Small intestine (tissue), 7 donors: ENCODE measurements at regions not wholly inside any gene's neighbourhood (a gene's known extent, or its start where the extent isn't known, plus 50 kb on each side); places are given as distances from the start of the nearest gene placed in this dataset.

Source experiments
- DNase-seq, 2 donors: peaks; one replicate each; pipeline versions ENCODE4 v3.0.0 to v3.0.0-alpha.2; 2013
- FAIRE-seq: peaks from 2 replicates; lab custom pipeline; 2012; peaks lifted over from hg19 to GRCh38; lab: Jason Lieb, UNC
- H3K27ac ChIP-seq, 3 donors: one replicate each; pipeline ENCODE4 v1.5.1; 2013; ENCODE audit warnings: low read length in 2 of 3, mild to moderate bottlenecking in 2 of 3, control low read depth in 1 of 3, inconsistent platforms in 1 of 3, low read depth in 1 of 3, moderate library complexity in 1 of 3
- H3K27me3 ChIP-seq, 3 donors: one replicate each; pipeline ENCODE4 v1.6.1; 2013; ENCODE audit warnings: low read length in 3 of 3, inconsistent platforms in 1 of 3; ENCODE audit not compliant: control insufficient read depth in 3 of 3, insufficient read depth in 3 of 3
- H3K36me3 ChIP-seq, 3 donors: one replicate each; pipeline ENCODE4 v1.6.1; 2013; ENCODE audit warnings: low read length in 3 of 3, inconsistent platforms in 1 of 3, low read depth in 1 of 3, mild to moderate bottlenecking in 1 of 3, moderate library complexity in 1 of 3; ENCODE audit not compliant: control insufficient read depth in 3 of 3, insufficient read depth in 2 of 3
- H3K4me1 ChIP-seq, 3 donors: one replicate each; pipeline ENCODE4 v1.6.1; 2013; ENCODE audit warnings: low read length in 2 of 3, inconsistent platforms in 1 of 3, low read depth in 1 of 3, mild to moderate bottlenecking in 1 of 3, moderate library complexity in 1 of 3; ENCODE audit not compliant: control insufficient read depth in 3 of 3, insufficient read depth in 2 of 3
- H3K4me3 ChIP-seq, 3 donors: one replicate each; pipeline ENCODE4 v1.5.1; 2013; ENCODE audit warnings: low read length in 3 of 3, control low read depth in 1 of 3, inconsistent platforms in 1 of 3, low read depth in 1 of 3, mild to moderate bottlenecking in 1 of 3, moderate library complexity in 1 of 3
- H3K9me3 ChIP-seq, 2 donors: one replicate each; pipeline ENCODE4 v1.6.1; 2013; ENCODE audit warnings: low read depth in 1 of 2, low read length in 1 of 2; ENCODE audit not compliant: control insufficient read depth in 2 of 2, insufficient read depth in 1 of 2
- WGBS, 3 donors: extraction: QIAGEN DNeasy Blood & Tissue Kit; methylation state at CpG; one replicate each; pipeline ENCODE4 v1.1.7; 2013; 5-methylcytosine and 5-hydroxymethylcytosine counted together
- donor health status: healthy with polysubstance abuse.
- donor health status: control.
- donor health status: control.
- donor health status: Bipolar disorder and iron deficiency.
- donor health status: healthy.

DNA sequence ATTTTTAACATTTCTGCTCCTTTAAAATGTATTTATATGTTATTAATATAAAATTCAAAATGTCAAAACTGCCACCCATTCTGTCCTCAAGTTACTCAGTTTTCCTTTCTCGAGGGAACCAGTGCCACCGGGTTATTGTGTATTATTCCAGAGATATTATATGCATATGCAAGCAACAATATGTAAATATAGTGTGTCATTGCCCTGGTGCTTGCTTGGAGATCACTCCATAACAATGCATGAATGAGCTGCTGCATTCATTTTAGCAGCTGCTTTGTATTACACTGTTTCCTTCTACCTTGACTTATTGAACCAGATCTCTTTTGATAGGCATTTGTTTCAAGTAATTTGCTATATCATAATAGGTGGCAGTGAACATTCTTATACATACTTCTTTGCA is 509.1 kb downstream of the MCTP2 start:
- DNase-seq (no peak), FAIRE-seq (no peak)
- H3K36me3 ChIP-seq, result no peaks in the 10 kb centered on the region
- H3K9me3 ChIP-seq, result no peaks in the 10 kb centered on the region
- H3K27me3 ChIP-seq, result no peaks in the 10 kb centered on the region
- 37 to 75% (median 64%) methylated on average over 2 of the region's 2 CpGs for WGBS, 3 donors
- no peak overlapping the region for H3K4me3 ChIP-seq
- H3K27ac ChIP-seq, result no peak overlapping the region
- H3K4me1 ChIP-seq, result no peaks in the 10 kb centered on the region

DNA sequence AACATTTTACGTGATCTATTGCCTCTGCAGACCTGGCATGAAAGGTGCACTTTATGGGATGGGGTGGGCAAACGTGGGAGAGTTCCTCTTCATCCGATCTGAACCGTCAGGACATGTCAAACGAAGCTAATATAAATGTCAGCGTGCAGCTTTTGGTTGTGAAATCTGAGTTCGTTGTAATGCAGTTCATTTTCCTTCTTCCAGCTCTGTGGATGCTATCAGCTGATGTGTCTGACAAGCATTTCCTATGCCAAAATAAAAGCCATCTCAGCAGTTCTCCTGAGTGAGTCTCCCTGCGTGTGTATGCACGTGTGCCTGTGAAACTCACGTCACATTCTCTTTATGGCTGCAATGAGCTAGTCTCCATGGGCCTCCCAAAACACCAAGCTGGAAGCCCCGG is 512.3 kb downstream of the MCTP2 start:
- Histone ChIP-seq H3K27me3 (no peaks in the 10 kb centered on the region), H3K9me3 (no peaks in the 10 kb centered on the region), H3K4me3 (no peak overlapping the region), H3K36me3 (no peaks in the 10 kb centered on the region), H3K27ac (no peak overlapping the region), H3K4me1 (no peaks in the 10 kb centered on the region)
- 56 to 63% (median 59%) methylated on average over 11 of the region's 11 CpGs for WGBS, 3 donors
- FAIRE-seq, result no peak
- no peak for DNase-seq

GRCh38 chr15:94744080-94744793 is 512.9 kb downstream of the MCTP2 start:
- H3K27me3 ChIP-seq, result no peaks in the 10 kb centered on the region
- DNase-seq (no peak), FAIRE-seq (no peak)
- no peaks in the 10 kb centered on the region for H3K9me3 ChIP-seq
- no peaks in the 10 kb centered on the region for H3K4me1 ChIP-seq
- WGBS, 3 donors, result 62 to 73% (median 71%) methylated on average over 5 of the region's 5 CpGs
- H3K36me3 ChIP-seq, result no peaks in the 10 kb centered on the region
- H3K4me3 ChIP-seq, result no peak overlapping the region
- no peak overlapping the region for H3K27ac ChIP-seq

- no peak overlapping the region for H3K4me3 ChIP-seq
- H3K9me3 ChIP-seq, result no peaks in the 10 kb centered on the region
- H3K36me3 ChIP-seq, result no peaks in the 10 kb centered on the region
- 68 to 77% (median 69%) methylated on average over 7 of the region's 7 CpGs for WGBS, 3 donors
- H3K27me3 ChIP-seq, result no peaks in the 10 kb centered on the region
- H3K27ac ChIP-seq, result no peak overlapping the region
- no peak for FAIRE-seq
- no peaks in the 10 kb centered on the region for H3K4me1 ChIP-seq
- DNase-seq, result no peak
Observed at GRCh38 chr15:94745371-94745770, 514.0 kb downstream of the MCTP2 start.

DNA sequence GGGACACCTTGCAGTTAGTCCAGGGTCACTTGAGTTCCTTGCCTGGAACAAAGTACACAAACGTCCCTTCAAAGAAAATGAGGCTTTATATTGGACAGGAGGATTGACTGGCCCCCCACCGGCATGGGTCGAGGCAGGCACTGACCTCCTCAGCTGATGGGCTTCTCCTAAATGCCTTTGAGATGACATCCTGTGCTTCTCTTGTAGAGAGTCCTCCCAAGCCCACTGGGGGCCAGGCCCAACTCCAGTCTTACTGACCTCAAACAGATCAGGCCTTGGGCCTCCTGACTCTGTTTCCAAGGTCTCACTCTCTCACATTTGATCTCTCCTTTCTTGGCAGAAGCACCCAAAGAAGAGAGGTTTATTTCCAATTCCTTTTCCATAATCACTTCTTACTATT is 516.1 kb downstream of the MCTP2 start:
- Histone ChIP-seq H3K27me3 (no peaks in the 10 kb centered on the region), H3K36me3 (no peaks in the 10 kb centered on the region), H3K27ac (no peak overlapping the region), H3K9me3 (no peaks in the 10 kb centered on the region), H3K4me3 (no peak overlapping the region), H3K4me1 (no peaks in the 10 kb centered on the region)
- DNase-seq (no peak), FAIRE-seq (no peak)
- WGBS, 3 donors, result 59 to 79% (median 64%) methylated on average over 3 of the region's 3 CpGs

DNA sequence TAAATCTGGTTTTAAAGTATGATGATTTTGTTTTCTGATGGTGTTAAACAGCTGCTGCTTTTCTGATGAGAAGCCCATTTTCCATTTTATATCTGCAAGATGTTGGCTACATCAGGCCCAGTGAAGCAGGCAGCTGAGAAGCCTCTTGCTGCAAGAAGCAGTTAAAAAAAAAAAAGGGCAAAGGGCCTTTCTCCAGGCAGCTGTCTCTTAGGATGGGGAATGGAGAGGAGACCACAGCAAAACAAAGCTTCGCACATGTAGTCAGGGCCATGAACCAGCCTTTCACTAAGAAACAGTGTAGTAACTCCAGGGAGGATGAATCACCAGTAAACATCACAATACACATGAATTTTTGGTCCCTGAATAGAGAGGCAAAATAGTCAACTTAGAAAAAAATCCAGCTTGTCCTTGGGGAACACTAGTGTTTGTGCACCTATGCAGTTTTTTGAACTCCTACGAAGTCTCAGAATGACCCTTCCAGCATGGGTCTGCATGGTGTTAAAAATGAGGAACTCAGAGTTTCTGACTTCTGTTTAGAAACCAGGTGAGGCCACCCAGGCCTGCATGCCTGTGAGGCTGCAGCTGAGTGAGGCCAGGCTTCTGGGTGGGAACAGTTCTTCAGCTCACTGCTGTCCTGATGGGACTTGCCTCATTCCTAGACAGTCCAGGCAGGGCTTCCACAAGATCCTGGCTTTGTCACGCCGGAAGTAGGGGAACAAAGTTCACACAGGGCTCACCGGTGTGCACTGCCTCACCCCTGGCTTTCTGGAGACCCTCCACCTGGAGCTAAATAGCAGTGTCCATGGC is 518.7 kb downstream of the MCTP2 start:
- no peak overlapping the region for H3K27ac ChIP-seq
- no peaks in the 10 kb centered on the region for H3K4me1 ChIP-seq
- no peak for DNase-seq
- no peak for FAIRE-seq
- 50 to 65% (median 52%) methylated on average over 5 of the region's 5 CpGs for WGBS, 3 donors
- H3K4me3 ChIP-seq, result no peak overlapping the region
- no peaks in the 10 kb centered on the region for H3K9me3 ChIP-seq
- H3K36me3 ChIP-seq, result no peaks in the 10 kb centered on the region
- no peaks in the 10 kb centered on the region for H3K27me3 ChIP-seq

DNA sequence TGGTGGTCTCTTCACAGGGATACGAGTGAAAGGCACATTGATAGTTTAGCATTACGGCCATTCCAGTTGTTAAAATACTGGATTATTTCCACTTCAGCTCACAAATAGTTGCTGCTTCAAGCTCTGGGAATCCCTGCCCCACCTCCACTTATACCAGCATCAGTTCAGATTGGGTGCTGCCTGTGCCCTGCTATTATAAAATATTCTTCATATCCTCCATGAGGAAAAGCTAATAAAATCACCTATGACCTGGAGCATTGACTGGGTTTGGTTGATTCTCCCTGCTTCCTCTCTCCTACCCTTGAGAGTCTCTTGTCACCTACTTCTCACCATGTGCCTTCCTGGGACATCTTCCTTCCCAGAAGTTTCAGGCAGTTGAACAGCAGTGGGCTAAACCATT is 529.0 kb downstream of the MCTP2 start:
- Histone ChIP-seq H3K9me3 (no peaks in the 10 kb centered on the region), H3K4me3 (no peak overlapping the region)

GRCh38 chr15:94761574-94761973 is 530.2 kb downstream of the MCTP2 start:
- no peak for DNase-seq
- WGBS, 3 donors, result 59 to 80% (median 79%) methylated on average over 1 of the region's 1 CpG
- no peaks in the 10 kb centered on the region for H3K36me3 ChIP-seq
- H3K9me3 ChIP-seq, result no peaks in the 10 kb centered on the region
- H3K27me3 ChIP-seq, result no peaks in the 10 kb centered on the region
- H3K4me3 ChIP-seq, result no peak overlapping the region
- H3K4me1 ChIP-seq, result no peaks in the 10 kb centered on the region
- no peak for FAIRE-seq
- no peak overlapping the region for H3K27ac ChIP-seq

More for the DNA sequence above, 529.0 kb downstream of the MCTP2 start:
- no peak overlapping the region for H3K27ac ChIP-seq
- FAIRE-seq, result no peak
- no peaks in the 10 kb centered on the region for H3K27me3 ChIP-seq
- DNase-seq, result no peak
- H3K4me1 ChIP-seq, result no peaks in the 10 kb centered on the region
- WGBS, 3 donors, result 88 to 90% (median 89%) methylated on average over 2 of the region's 2 CpGs
- H3K36me3 ChIP-seq, result no peaks in the 10 kb centered on the region
